Lower leg skin (tissue), 3 donors: ENCODE measurements at regions not wholly inside any gene's neighbourhood (a gene's known extent, or its start where the extent isn't known, plus 50 kb on each side); places are given as distances from the start of the nearest gene placed in this dataset.
"Not testable (repeated sequence)": the region's sequence is repeated elsewhere in the genome, so short reads cannot be mapped to it uniquely, and the experiment has no call there.

Source experiments
- POLR2A ChIP-seq, 2 donors: fragments of 450-650 bp; IDR thresholded peaks; one replicate each; pipeline ENCODE4 v1.6.1; 2016 to 2017; ENCODE audit warnings: antibody characterized with exemption in 2 of 2, mild to moderate bottlenecking in 1 of 2, moderate library complexity in 1 of 2
- TF ChIP-seq, protein P1 (sequence below), 3 donors: fragments of 450-650 bp; IDR thresholded peaks; one replicate each; pipeline ENCODE4 v1.5.1; 2016; ENCODE audit warnings: antibody characterized with exemption in 3 of 3, mild to moderate bottlenecking in 3 of 3, moderate library complexity in 2 of 3

- TF ChIP-seq, protein P1, sequence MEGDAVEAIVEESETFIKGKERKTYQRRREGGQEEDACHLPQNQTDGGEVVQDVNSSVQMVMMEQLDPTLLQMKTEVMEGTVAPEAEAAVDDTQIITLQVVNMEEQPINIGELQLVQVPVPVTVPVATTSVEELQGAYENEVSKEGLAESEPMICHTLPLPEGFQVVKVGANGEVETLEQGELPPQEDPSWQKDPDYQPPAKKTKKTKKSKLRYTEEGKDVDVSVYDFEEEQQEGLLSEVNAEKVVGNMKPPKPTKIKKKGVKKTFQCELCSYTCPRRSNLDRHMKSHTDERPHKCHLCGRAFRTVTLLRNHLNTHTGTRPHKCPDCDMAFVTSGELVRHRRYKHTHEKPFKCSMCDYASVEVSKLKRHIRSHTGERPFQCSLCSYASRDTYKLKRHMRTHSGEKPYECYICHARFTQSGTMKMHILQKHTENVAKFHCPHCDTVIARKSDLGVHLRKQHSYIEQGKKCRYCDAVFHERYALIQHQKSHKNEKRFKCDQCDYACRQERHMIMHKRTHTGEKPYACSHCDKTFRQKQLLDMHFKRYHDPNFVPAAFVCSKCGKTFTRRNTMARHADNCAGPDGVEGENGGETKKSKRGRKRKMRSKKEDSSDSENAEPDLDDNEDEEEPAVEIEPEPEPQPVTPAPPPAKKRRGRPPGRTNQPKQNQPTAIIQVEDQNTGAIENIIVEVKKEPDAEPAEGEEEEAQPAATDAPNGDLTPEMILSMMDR (IDR thresholded peaks at IDR 0.05), result not testable (repeated sequence)
- TF ChIP-seq POLR2A (IDR thresholded peaks at IDR 0.05), result not testable (repeated sequence)
Observed at GRCh38 chr12:105478788-105479187, 148.3 kb downstream of the C12orf75 start.
